ENCODE measurements at regions not wholly inside any gene's neighbourhood (a gene's known extent, or its start where the extent isn't known, plus 50 kb on each side); places are given as distances from the start of the nearest gene placed in this dataset.

- DNase-seq (ENCODE audit: unreplicated experiment): no peak
- H3K36me3 Mint-ChIP-seq (ENCODE audit: insufficient read depth, unreplicated experiment): no peaks in the 10 kb centered on the region
- H3K27me3 Mint-ChIP-seq (ENCODE audit: insufficient read depth, unreplicated experiment): no peaks in the 10 kb centered on the region
- no peak overlapping the region for H3K27ac Mint-ChIP-seq (ENCODE audit: low read depth, unreplicated experiment)
- CTCF ChIA-PET: interaction anchor here (0.6 kb wide), 1 partner anchor 300 kb away, joined by 5 read pairs; no protein-coding TSS in a partner anchor
- intact Hi-C loops (cut with micrococcal nuclease): no loop called here
- H3K4me1 Mint-ChIP-seq (ENCODE audit: insufficient read depth, unreplicated experiment): no peaks in the 10 kb centered on the region
- no TSS peak for BruUV-seq (replicated peaks)
- POLR2A ChIA-PET: no interaction called here
- no peak overlapping the region for H3K4me3 Mint-ChIP-seq (ENCODE audit: unreplicated experiment)
- no peak for TF ChIP-seq CTCF (IDR thresholded peaks at IDR 0.05; ENCODE audit: unreplicated experiment)
- peaks cover 11% of the 10 kb centered on the region for H3K9me3 Mint-ChIP-seq (ENCODE audit: unreplicated experiment)
These were observed 178.2 kb downstream of the RASSF9 start for GRCh38 chr12:85657836-85658630.

GRCh38 chr12:85659754-85660530 lies 176.3 kb downstream of the RASSF9 start:
- DNase-seq (ENCODE audit: unreplicated experiment): no peak
- intact Hi-C loops (cut with micrococcal nuclease): no loop called here
- H3K36me3 Mint-ChIP-seq (ENCODE audit: insufficient read depth, unreplicated experiment): no peaks in the 10 kb centered on the region
- no peaks in the 10 kb centered on the region for H3K27me3 Mint-ChIP-seq (ENCODE audit: insufficient read depth, unreplicated experiment)
- no peak overlapping the region for H3K4me3 Mint-ChIP-seq (ENCODE audit: unreplicated experiment)
- H3K27ac Mint-ChIP-seq (ENCODE audit: low read depth, unreplicated experiment): no peak overlapping the region
- no peak for TF ChIP-seq CTCF (IDR thresholded peaks at IDR 0.05; ENCODE audit: unreplicated experiment)
- H3K4me1 Mint-ChIP-seq (ENCODE audit: insufficient read depth, unreplicated experiment): no peaks in the 10 kb centered on the region
- ChIA-PET POLR2A (no interaction called here), CTCF (no interaction called here)
- peaks cover 17% of the 10 kb centered on the region for H3K9me3 Mint-ChIP-seq (ENCODE audit: unreplicated experiment)
- BruUV-seq (replicated peaks): no TSS peak

- Mint-ChIP-seq H3K4me1 (ENCODE audit: insufficient read depth, unreplicated experiment) (no peaks in the 10 kb centered on the region), H3K27me3 (ENCODE audit: insufficient read depth, unreplicated experiment) (no peaks in the 10 kb centered on the region), H3K27ac (ENCODE audit: low read depth, unreplicated experiment) (no peak overlapping the region), H3K36me3 (ENCODE audit: insufficient read depth, unreplicated experiment) (no peaks in the 10 kb centered on the region), H3K9me3 (ENCODE audit: unreplicated experiment) (peaks cover 17% of the 10 kb centered on the region), H3K4me3 (ENCODE audit: unreplicated experiment) (no peak overlapping the region)
- no peak for TF ChIP-seq CTCF (IDR thresholded peaks at IDR 0.05; ENCODE audit: unreplicated experiment)
- ChIA-PET POLR2A (no interaction called here), CTCF (interaction anchor here (0.6 to 0.7 kb wide), 2 partner anchors 24 to 1253 kb away, joined by 3 to 4 read pairs; no protein-coding TSS in a partner anchor)
- no TSS peak for BruUV-seq (replicated peaks)
- intact Hi-C loops (cut with micrococcal nuclease): no loop called here
- no peak for DNase-seq (ENCODE audit: unreplicated experiment)
These were observed 174.6 kb downstream of the RASSF9 start for GRCh38 chr12:85661461-85662206.

- Mint-ChIP-seq H3K4me1 (ENCODE audit: insufficient read depth, unreplicated experiment) (no peaks in the 10 kb centered on the region), H3K4me3 (ENCODE audit: unreplicated experiment) (no peak overlapping the region), H3K36me3 (ENCODE audit: insufficient read depth, unreplicated experiment) (no peaks in the 10 kb centered on the region), H3K27me3 (ENCODE audit: insufficient read depth, unreplicated experiment) (no peaks in the 10 kb centered on the region), H3K27ac (ENCODE audit: low read depth, unreplicated experiment) (no peak overlapping the region), H3K9me3 (ENCODE audit: unreplicated experiment) (peaks cover 17% of the 10 kb centered on the region)
- no TSS peak for BruUV-seq (replicated peaks)
- TF ChIP-seq CTCF (IDR thresholded peaks at IDR 0.05; ENCODE audit: unreplicated experiment): no peak
- ChIA-PET CTCF (no interaction called here), POLR2A (no interaction called here)
- intact Hi-C loops (cut with micrococcal nuclease): no loop called here
- no peak for DNase-seq (ENCODE audit: unreplicated experiment)
These were observed 174.0 kb downstream of the RASSF9 start for GRCh38 chr12:85662207-85662602.

Data from MCF 10A (cell line).